Epithelial cell of prostate (primary cell): ENCODE measurements at regions not wholly inside any gene's neighbourhood (a gene's known extent, or its start where the extent isn't known, plus 50 kb on each side); places are given as distances from the start of the nearest gene placed in this dataset.

Source experiments
- DNase-seq: peaks from one replicate; pipeline ENCODE4 v3.0.0-alpha.2; 2011; ENCODE audit warnings: low read depth, low spot score
- H3K27ac ChIP-seq: fragments of 450-650 bp; 2 replicates; pipeline ENCODE4 v1.5.1; 2017; ENCODE audit warnings: mild to moderate bottlenecking

GRCh38 chr4:166459621-166460020 lies 586.6 kb downstream of the TLL1 start:
- DNase-seq = no peak
- no peak overlapping the region for H3K27ac ChIP-seq

- DNase-seq = no peak
- H3K27ac ChIP-seq = no peak overlapping the region
Observed at GRCh38 chr4:166460769-166461550, 587.9 kb downstream of the TLL1 start.

GRCh38 chr4:166481055-166481454 lies 608.0 kb downstream of the TLL1 start:
- no peak for DNase-seq
- H3K27ac ChIP-seq = no peak overlapping the region

DNA sequence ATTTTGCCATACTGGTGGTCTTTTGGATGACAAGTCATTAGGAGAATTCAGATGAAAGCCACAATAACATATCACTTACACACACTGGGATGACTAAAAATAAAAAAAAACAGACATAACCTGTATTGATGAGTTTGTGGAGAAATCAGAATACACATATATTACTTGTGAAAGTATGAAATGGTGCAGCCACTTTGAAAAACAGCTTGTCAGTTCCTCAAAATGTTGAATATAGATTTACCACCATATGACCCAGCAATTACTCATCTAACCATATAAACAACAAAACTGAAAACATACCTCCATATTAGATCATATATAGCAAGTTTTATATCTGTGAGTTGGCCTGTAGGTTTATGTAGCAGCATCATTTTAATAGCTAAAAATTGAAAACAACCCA lies 608.7 kb downstream of the TLL1 start:
- DNase-seq = no peak
- H3K27ac ChIP-seq = no peak overlapping the region

GRCh38 chr4:166482758-166483157 lies 609.7 kb downstream of the TLL1 start:
- no peak for DNase-seq
- no peak overlapping the region for H3K27ac ChIP-seq

DNA sequence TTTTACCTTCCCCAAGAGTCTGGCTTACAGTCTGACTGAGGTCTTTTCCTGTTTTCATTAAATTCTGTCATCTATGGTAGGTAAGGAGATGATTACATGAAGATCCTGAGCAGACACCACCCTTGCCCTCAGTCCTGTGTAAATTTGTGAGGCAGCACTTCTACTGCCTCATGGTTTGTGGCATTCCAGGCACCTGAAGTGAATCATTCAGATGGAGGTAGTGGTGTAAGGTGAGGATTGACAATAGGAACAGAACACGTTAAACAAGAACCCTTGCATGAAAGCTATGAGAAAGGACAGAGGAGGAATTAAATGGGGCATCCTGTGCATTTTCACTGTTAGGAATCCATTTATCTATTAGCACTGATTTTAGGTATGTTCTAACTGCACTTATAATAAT lies 618.6 kb downstream of the TLL1 start:
- DNase-seq = no peak

DNA sequence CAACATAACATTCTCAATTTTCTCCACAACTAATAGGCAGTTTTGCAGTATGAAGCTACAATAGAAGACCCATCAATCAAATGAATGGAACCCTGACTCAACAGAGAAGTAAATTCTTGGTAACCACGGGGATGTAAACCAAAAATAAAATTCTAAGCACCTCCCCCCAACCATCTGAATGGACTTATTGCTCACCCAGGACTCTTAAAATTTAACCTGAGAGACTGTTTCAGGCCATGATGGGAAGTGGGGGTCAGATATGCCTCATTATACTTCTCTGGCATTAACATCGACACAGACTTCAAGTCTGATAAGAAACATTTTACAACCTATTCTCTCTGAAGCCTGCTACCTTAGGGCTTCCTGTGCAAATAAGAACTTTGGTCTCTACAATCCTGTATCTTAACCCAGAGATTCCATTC lies 620.9 kb downstream of the TLL1 start:
- no peak for DNase-seq
- H3K27ac ChIP-seq = no peak overlapping the region

More for the DNA sequence above, 618.6 kb downstream of the TLL1 start:
- no peak overlapping the region for H3K27ac ChIP-seq

- no peak for DNase-seq
- no peak overlapping the region for H3K27ac ChIP-seq
Observed at GRCh38 chr4:166498546-166498945, 625.5 kb downstream of the TLL1 start.

DNA sequence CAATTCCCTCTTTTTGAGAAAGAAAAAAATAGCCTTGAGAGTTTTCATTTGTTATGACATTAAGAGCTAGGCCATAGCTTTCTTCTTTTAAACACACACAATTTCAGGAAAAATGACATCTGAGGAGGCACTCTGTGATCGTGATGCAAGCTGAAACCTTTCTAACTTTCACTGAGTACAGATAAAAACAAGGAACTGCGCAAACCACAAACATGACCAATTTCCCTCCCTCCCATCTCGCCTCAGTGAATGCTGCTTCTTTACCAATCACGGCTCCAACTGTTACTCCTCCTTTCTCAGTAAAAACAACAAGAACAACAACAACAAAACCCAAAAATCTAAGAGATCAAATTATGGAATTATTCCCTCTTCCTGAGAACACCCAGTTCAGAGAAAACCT lies 626.8 kb downstream of the TLL1 start:
- DNase-seq = no peak
- H3K27ac ChIP-seq = no peak overlapping the region

GRCh38 chr4:166501941-166502382 lies 628.9 kb downstream of the TLL1 start:
- no peak for DNase-seq
- H3K27ac ChIP-seq = no peak overlapping the region

DNA sequence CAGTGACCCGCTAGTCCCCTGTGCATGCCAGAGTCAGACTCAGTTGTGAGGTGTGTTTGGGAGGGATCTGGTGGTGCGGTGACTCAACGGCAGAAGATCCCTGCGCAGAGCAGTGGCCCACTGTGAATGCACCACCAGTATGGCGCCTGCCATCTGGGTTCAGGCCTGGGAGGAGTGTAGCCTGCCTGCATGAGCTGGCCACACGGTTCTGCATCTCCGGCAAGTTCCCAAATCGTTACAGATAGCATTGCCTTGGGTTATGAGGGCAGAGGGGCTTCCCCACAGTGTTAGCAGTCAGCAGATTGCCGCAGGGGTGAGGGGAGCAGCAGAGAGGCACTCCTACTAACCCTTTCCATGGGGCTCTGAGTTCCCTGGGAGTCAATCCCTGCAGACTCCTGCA lies 629.6 kb downstream of the TLL1 start:
- no peak overlapping the region for H3K27ac ChIP-seq
- no peak for DNase-seq

DNA sequence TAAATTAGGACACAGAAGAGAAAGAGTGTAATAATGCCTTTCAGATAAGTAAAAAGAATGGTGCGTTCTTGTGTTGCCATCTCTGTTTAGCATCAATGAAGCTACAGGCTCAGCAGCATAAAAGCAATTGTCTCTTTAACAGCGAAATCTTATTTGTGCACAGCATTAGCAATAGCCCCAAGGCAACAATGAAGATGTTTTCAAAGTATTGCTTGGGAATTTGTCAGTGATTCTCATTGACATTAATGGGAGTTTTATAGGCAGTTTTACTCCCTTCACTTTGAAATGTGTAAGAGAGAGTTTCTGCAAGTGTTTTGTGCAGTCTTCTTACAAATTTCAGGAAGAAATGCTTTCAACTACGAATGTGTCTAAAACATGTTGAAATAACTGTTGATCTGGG lies 633.0 kb downstream of the TLL1 start:
- no peak overlapping the region for H3K27ac ChIP-seq
- DNase-seq = no peak

DNA sequence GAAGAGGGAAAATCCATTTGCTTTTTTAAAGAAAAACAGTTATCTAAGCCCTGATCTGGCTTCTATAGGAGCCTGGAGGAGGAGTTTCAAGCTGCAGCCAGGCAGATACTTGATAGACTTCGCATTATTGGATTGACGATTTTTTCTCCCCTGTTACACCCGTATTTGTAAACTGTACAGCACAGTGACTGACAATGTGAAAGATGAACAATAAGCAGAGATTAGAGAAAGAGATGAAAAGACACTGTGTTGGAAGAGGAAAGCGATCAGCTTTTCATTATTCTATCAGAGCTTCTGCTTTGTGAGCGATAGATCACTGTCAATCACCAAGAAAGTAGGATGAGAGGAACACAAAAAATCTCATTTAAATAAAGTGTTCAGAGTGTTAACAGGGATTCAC lies 639.2 kb downstream of the TLL1 start:
- DNase-seq = no peak

GRCh38 chr4:166518315-166518714 lies 645.3 kb downstream of the TLL1 start:
- no peak for DNase-seq
- H3K27ac ChIP-seq = no peak overlapping the region

More for the DNA sequence above, 639.2 kb downstream of the TLL1 start:
- H3K27ac ChIP-seq = no peak overlapping the region

- no peak overlapping the region for H3K27ac ChIP-seq
- no peak for DNase-seq
Observed at GRCh38 chr4:166518776-166519175, 645.7 kb downstream of the TLL1 start.

- no peak for DNase-seq
- H3K27ac ChIP-seq = no peak overlapping the region
Observed at GRCh38 chr4:166519774-166520173, 646.7 kb downstream of the TLL1 start.

DNA sequence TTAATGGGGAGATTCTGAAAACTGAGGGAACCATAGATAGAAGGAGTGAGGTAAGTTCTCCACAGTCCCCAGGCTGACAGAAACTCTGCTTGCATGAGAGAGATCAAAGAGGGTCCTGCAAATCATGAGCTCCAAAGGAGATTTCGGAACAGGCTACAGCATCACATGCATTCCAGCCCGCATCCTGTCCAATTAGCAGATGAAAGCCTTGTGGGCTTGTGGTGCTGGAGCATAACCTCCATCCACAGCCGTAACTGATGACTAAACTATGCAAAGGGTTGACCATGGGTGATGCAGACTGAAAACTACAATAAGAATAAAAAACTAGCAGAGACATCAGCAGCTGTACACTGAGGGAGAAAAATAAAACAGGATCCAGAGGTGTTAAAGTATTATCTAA lies 654.5 kb downstream of the TLL1 start:
- H3K27ac ChIP-seq = no peak overlapping the region
- no peak for DNase-seq

GRCh38 chr4:166531703-166532102 lies 658.7 kb downstream of the TLL1 start:
- H3K27ac ChIP-seq = no peak overlapping the region
- no peak for DNase-seq

DNA sequence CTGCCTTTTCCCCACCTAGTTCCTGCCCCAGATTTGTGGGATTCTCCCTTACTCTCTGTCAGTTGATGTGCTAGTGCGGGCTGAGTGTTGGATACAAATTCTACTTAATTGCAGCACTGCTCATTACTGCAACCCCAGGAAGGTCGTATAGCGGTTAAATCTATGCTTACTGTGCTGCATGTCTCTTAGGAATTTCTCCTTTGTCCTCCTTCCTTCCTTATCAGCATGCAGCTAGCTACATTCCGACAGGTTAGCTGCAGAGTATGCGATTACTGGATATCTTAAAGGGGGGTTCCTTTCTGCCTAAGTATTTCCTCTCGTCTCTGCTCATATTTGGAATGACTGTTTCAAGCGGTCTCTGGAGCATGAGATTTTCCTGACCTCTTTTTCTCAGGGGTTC lies 662.8 kb downstream of the TLL1 start:
- no peak overlapping the region for H3K27ac ChIP-seq
- no peak for DNase-seq

DNA sequence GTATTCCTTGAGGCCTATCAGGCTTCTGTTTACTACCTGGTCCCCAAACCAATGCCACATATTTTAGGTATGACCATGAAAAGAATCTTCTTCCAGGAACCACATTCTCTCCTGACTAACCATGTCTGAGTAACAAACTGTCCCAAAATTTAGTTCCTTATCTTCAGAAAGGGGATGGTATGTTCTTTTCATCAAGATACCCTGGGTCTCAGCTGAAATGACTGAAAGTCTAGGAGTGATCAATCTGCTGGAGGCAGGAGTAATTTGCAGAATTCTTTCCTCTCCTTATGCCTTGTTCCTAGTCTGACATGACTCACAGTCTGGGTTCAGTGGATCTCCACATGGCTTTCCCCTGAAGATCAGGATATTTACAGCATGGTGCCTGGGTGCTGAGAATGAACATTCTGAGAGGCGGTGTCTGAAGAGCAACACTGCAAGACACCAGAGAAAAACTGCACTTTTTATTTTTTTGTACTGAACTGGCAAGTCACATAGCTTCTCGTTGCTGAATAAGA lies 665.5 kb downstream of the TLL1 start:
- DNase-seq = no peak

DNA sequence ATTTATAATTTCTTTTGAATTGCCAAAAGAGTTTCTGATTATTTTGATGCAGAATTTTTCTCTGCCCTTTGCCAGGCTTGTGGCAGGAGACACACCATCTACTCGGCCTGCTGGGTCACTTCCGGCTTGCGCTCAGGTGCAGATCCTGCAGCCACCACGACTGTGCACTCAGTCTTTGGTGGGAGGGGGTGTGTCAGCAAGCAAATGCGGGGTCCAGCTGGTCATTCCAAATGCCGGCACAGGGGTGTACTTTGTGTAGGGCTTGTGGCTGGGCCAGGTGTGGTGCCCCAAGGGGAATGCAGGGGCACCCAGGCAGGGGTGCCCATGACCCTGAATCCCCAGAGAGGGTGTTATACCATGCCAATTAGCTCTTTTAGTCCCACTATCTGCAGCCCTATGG lies 673.0 kb downstream of the TLL1 start:
- no peak for DNase-seq
- no peak overlapping the region for H3K27ac ChIP-seq

More for the DNA sequence above, 665.5 kb downstream of the TLL1 start:
- no peak overlapping the region for H3K27ac ChIP-seq

GRCh38 chr4:166577639-166578038 lies 656.7 kb downstream of the SPOCK3 start:
- DNase-seq = no peak
- no peak overlapping the region for H3K27ac ChIP-seq
